HEK293 (cell line): ENCODE measurements at regions not wholly inside any gene's neighbourhood (a gene's known extent, or its start where the extent isn't known, plus 50 kb on each side); places are given as distances from the start of the nearest gene placed in this dataset.

ENCODE experiments used
- CTCF ChIP-seq: fragments of 450-650 bp; formaldehyde crosslinking; IDR thresholded peaks from 2 replicates; pipeline ENCODE4 v1.5.1; 2016; ENCODE audit warnings: missing biosample characterization, missing genetic modification characterization
- MEIS1 ChIP-seq: sonication (generic); formaldehyde crosslinking; IDR thresholded peaks from 2 replicates; pipeline ENCODE4 v1.8.1; 2022; ENCODE audit warnings: missing genetic modification reagents, mild to moderate bottlenecking, borderline replicate concordance
- OVOL3 ChIP-seq: fragments of 450-650 bp; formaldehyde crosslinking; IDR thresholded peaks from 2 replicates; pipeline ENCODE4 v1.5.1; 2016; ENCODE audit warnings: missing biosample characterization, missing genetic modification characterization
- SCRT1 ChIP-seq: fragments of 450-650 bp; formaldehyde crosslinking; IDR thresholded peaks from 2 replicates; pipeline ENCODE4 v1.5.1; 2016; ENCODE audit warnings: missing biosample characterization, missing genetic modification characterization, borderline replicate concordance
- ZBTB1 ChIP-seq: fragments of 450-650 bp; formaldehyde crosslinking; IDR thresholded peaks from 2 replicates; pipeline ENCODE4 v1.5.1; 2016; ENCODE audit warnings: missing biosample characterization, missing genetic modification characterization
- ZBTB10 ChIP-seq: fragments of 450-650 bp; formaldehyde crosslinking; IDR thresholded peaks from 2 replicates; pipeline ENCODE4 v1.5.1; 2016; ENCODE audit warnings: missing biosample characterization, missing genetic modification characterization
- ZBTB7A ChIP-seq: fragments of 450-650 bp; formaldehyde crosslinking; IDR thresholded peaks from 2 replicates; pipeline ENCODE4 v1.5.1; 2016; ENCODE audit warnings: low read depth, missing biosample characterization, missing genetic modification characterization
- ZNF114 ChIP-seq: fragments of 450-650 bp; formaldehyde crosslinking; IDR thresholded peaks from 2 replicates; pipeline ENCODE4 v1.5.0; 2017; ENCODE audit warnings: missing biosample characterization, missing genetic modification characterization
- ZNF16 ChIP-seq: fragments of 450-650 bp; formaldehyde crosslinking; IDR thresholded peaks from 2 replicates; pipeline ENCODE4 v1.5.1; 2016; ENCODE audit warnings: low read depth, missing biosample characterization, missing genetic modification characterization
- ZNF350 ChIP-seq: fragments of 450-650 bp; formaldehyde crosslinking; IDR thresholded peaks from 2 replicates; pipeline ENCODE4 v1.5.0; 2017; ENCODE audit warnings: missing biosample characterization, mild to moderate bottlenecking, missing genetic modification characterization
- ZNF549 ChIP-seq: fragments of 450-650 bp; IDR thresholded peaks from 2 replicates; pipeline ENCODE4 v1.5.1; 2018; ENCODE audit warnings: missing biosample characterization, missing genetic modification characterization, mild to moderate bottlenecking, inconsistent platforms, moderate library complexity
- ZNF629 ChIP-seq: fragments of 450-650 bp; formaldehyde crosslinking; IDR thresholded peaks from 2 replicates; pipeline ENCODE4 v1.5.1; 2017; ENCODE audit warnings: missing biosample characterization, missing genetic modification characterization
- ZNF747 ChIP-seq: fragments of 450-650 bp; formaldehyde crosslinking; IDR thresholded peaks from 2 replicates; pipeline ENCODE4 v1.5.1; 2016; ENCODE audit warnings: missing biosample characterization, missing genetic modification characterization
- ZSCAN4 ChIP-seq: fragments of 450-650 bp; formaldehyde crosslinking; IDR thresholded peaks from 2 replicates; pipeline ENCODE4 v1.5.1; 2017; ENCODE audit warnings: missing biosample characterization, missing genetic modification characterization

- TF ChIP-seq MEIS1 (CRISPR knock-in tag) (no peak), CTCF (tag by site-specific recombination) (no peak), ZNF114 (no peak), SCRT1 (tag by site-specific recombination) (no peak), ZNF747 (tag by site-specific recombination) (no peak), ZNF350 (no peak), ZSCAN4 (tag by site-specific recombination) (no peak), ZBTB10 (tag by site-specific recombination) (no peak), ZBTB7A (no peak), ZNF629 (tag by site-specific recombination) (no peak), ZBTB1 (tag by site-specific recombination) (no peak), ZNF549 (no peak), ZNF16 (no peak), OVOL3 (tag by site-specific recombination) (no peak)
Measured at GRCh38 chr18:60784161-60784560, 411.6 kb upstream of the MC4R start.
